Natural killer cell (primary cell): ENCODE measurements at regions not wholly inside any gene's neighbourhood (a gene's known extent, or its start where the extent isn't known, plus 50 kb on each side); places are given as distances from the start of the nearest gene placed in this dataset.

Experiments used
- ATAC-seq, 3 donors: fragments of 150-1000 bp in 2 of 3; fragments of 200-7000 bp in 1 of 3; cut with Tn5 transposase; 1 replicate in 1 of 3; 2 replicates in 2 of 3; pipeline ENCODE4 v1.10.0; 2021; ENCODE audit warnings: mild to moderate bottlenecking in 2 of 3, moderate library complexity in 2 of 3
- DNase-seq, 2 donors: peaks; one replicate each; pipeline versions ENCODE4 v3.0.0 to v3.0.0-alpha.2; 2013 to 2021; ENCODE audit warnings: mixed read lengths in 1 of 2
- H3K27ac ChIP-seq: one replicate; pipeline ENCODE4 v1.5.1; 2013; ENCODE audit warnings: mild to moderate bottlenecking, low read length
- H3K27me3 ChIP-seq: one replicate; pipeline ENCODE4 v1.6.1; 2013; ENCODE audit warnings: low read length; ENCODE audit not compliant: control insufficient read depth, insufficient read depth
- H3K36me3 ChIP-seq: one replicate; pipeline ENCODE4 v1.6.1; 2013; ENCODE audit warnings: low read length; ENCODE audit not compliant: control insufficient read depth, insufficient read depth
- H3K4me1 ChIP-seq: one replicate; pipeline ENCODE4 v1.6.1; 2013; ENCODE audit warnings: low read length; ENCODE audit not compliant: control insufficient read depth, insufficient read depth
- H3K4me3 ChIP-seq: one replicate; pipeline ENCODE4 v1.5.1; 2013; ENCODE audit warnings: low read length
- H3K9me3 ChIP-seq: one replicate; pipeline ENCODE4 v1.6.1; 2013; ENCODE audit warnings: low read length; ENCODE audit not compliant: control insufficient read depth, insufficient read depth
- H3K27ac Mint-ChIP-seq, 2 donors: one replicate each; pipeline ENCODE4 v1.8.0; 2022; ENCODE audit warnings: mild to moderate bottlenecking in 2 of 2, mixed read lengths in 2 of 2, moderate library complexity in 1 of 2
- H3K27me3 Mint-ChIP-seq, 2 donors: one replicate each; pipeline ENCODE4 v1.8.0; 2022; ENCODE audit warnings: low read depth in 2 of 2, mixed read lengths in 2 of 2
- H3K36me3 Mint-ChIP-seq: one replicate; pipeline ENCODE4 v1.8.0; 2022; ENCODE audit warnings: mixed read lengths
- H3K4me1 Mint-ChIP-seq, 2 donors: one replicate each; pipeline ENCODE4 v1.8.0; 2022; ENCODE audit warnings: mixed read lengths in 2 of 2
- H3K4me3 Mint-ChIP-seq: one replicate; pipeline ENCODE4 v1.8.0; 2022; ENCODE audit warnings: mild to moderate bottlenecking, moderate library complexity, mixed read lengths
- H3K9me3 Mint-ChIP-seq, 2 donors: one replicate each; pipeline ENCODE4 v1.8.0; 2022; ENCODE audit warnings: mixed read lengths in 2 of 2
- WGBS: methylation state at CpG from one replicate; pipeline ENCODE4 v1.1.7; 2013; ENCODE audit warnings: missing lambda C conversion rate; ENCODE audit not compliant: insufficient coverage; 5-methylcytosine and 5-hydroxymethylcytosine counted together
- intact Hi-C: fragments of 100-400 bp; cut with micrococcal nuclease; formaldehyde crosslinking; loops from one replicate; pipeline ENCODE4 v1.14.2; 2022
- TF ChIP-seq, protein P1 (sequence below): fragments of 200-600 bp; IDR thresholded peaks from one replicate; pipeline ENCODE4 v1.8.0; 2022; ENCODE audit warnings: antibody characterized with exemption

DNA sequence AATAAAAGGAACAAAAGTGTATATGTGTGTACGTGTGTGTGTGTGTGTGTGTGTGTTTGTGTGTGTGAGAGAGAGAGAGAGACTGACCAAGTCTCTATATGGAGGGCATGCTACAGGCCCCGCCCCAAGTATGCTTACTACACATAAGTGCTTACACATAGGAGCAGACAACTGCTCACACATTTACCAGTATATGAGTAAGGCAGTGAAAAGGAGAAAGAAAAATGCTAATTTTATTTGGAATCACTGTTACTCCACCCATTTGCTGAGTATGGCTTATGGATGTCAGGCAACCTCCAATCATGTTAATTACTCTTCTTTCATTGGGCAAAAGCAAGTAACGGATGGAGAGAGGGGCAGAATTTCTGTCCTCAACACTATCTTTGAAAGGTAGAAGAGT lies 107.6 kb upstream of the STK26 start:
- Mint-ChIP-seq H3K4me1 (peaks cover 0 to 3% of the 10 kb centered on the region in 2 donors), H3K27me3 (peaks cover 2 to 62% of the 10 kb centered on the region in 2 donors), H3K36me3 (no peaks in the 10 kb centered on the region), H3K9me3 (no peaks in the 10 kb centered on the region), H3K27ac (no peak overlapping the region), H3K4me3 (no peak overlapping the region)
- Histone ChIP-seq H3K4me3 (no peak overlapping the region), H3K36me3 (no peaks in the 10 kb centered on the region), H3K9me3 (no peaks in the 10 kb centered on the region), H3K27me3 (no peaks in the 10 kb centered on the region), H3K27ac (no peak overlapping the region), H3K4me1 (no peaks in the 10 kb centered on the region)
- TF ChIP-seq, protein P1, sequence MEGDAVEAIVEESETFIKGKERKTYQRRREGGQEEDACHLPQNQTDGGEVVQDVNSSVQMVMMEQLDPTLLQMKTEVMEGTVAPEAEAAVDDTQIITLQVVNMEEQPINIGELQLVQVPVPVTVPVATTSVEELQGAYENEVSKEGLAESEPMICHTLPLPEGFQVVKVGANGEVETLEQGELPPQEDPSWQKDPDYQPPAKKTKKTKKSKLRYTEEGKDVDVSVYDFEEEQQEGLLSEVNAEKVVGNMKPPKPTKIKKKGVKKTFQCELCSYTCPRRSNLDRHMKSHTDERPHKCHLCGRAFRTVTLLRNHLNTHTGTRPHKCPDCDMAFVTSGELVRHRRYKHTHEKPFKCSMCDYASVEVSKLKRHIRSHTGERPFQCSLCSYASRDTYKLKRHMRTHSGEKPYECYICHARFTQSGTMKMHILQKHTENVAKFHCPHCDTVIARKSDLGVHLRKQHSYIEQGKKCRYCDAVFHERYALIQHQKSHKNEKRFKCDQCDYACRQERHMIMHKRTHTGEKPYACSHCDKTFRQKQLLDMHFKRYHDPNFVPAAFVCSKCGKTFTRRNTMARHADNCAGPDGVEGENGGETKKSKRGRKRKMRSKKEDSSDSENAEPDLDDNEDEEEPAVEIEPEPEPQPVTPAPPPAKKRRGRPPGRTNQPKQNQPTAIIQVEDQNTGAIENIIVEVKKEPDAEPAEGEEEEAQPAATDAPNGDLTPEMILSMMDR: no peak
- no peak for ATAC-seq
- DNase-seq: no peak
- no CpG with 5 or more reads among the region's 3 CpGs for WGBS
- intact Hi-C loops: no loop called here

DNA sequence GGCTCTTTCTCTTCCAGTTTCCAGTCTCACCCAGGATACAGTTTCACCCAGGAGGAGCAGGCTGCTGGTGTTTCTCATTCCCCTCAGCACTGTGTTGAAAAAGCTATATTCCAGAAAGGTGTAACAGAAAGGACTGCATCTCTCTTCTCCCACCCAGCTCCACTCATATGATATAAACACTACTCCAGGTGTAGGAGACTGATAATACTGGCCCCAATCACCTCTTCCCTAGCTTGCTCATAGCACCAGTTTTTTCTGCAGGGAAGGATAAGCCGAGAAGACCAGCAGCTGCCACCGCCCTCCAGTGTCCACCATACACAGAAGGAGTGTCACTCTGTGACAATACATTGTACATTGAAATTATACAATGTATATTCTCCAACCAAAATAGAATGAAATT lies 105.5 kb upstream of the STK26 start:
- peaks cover 3 to 52% of the 10 kb centered on the region in 2 donors for H3K27me3 Mint-ChIP-seq
- TF ChIP-seq, protein P1: no peak
- no peaks in the 10 kb centered on the region for H3K27me3 ChIP-seq
- ATAC-seq: no peak
- H3K4me1 Mint-ChIP-seq: peaks cover 7 to 9% of the 10 kb centered on the region in 2 donors
- H3K9me3 Mint-ChIP-seq: no peaks in the 10 kb centered on the region
- H3K36me3 Mint-ChIP-seq: no peaks in the 10 kb centered on the region
- no peak overlapping the region for H3K27ac ChIP-seq
- no CpG with 5 or more reads among the region's 2 CpGs for WGBS
- H3K27ac Mint-ChIP-seq: no peak overlapping the region
- H3K9me3 ChIP-seq: no peaks in the 10 kb centered on the region
- no peak for DNase-seq
- no peaks in the 10 kb centered on the region for H3K36me3 ChIP-seq
- H3K4me3 ChIP-seq: no peak overlapping the region
- intact Hi-C loops: no loop called here
- H3K4me1 ChIP-seq: no peaks in the 10 kb centered on the region
- H3K4me3 Mint-ChIP-seq: no peak overlapping the region

DNA sequence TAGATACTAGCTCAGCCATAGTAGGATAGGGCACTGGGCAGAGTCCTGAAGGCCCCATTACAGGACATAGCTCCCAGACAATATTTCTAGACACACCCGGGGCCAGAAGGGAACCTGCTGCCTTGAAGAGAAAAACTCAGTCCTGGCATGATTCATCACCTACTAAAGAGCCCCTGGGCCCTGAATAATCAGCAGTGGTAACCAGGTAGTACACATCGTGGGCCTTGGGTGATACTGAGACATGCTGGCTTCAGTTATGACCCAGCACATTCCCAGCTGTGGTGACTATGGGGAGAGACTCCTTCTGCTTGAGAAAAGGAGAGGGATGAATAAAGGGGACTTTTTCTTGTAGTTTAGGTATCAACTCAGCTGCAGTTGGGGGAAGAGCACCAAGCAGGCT lies 104.3 kb upstream of the STK26 start:
- no peak overlapping the region for H3K4me3 ChIP-seq
- intact Hi-C loops: no loop called here
- no peaks in the 10 kb centered on the region for H3K9me3 Mint-ChIP-seq

More for the DNA sequence above, 104.3 kb upstream of the STK26 start:
- peaks cover 7 to 9% of the 10 kb centered on the region in 2 donors for H3K4me1 Mint-ChIP-seq
- H3K4me3 Mint-ChIP-seq: no peak overlapping the region
- peaks cover 3 to 53% of the 10 kb centered on the region in 2 donors for H3K27me3 Mint-ChIP-seq
- WGBS: 80% methylated on average over 2 of the region's 2 CpGs
- ATAC-seq (no peak), DNase-seq (no peak)
- Histone ChIP-seq H3K27ac (no peak overlapping the region), H3K9me3 (no peaks in the 10 kb centered on the region), H3K27me3 (no peaks in the 10 kb centered on the region), H3K36me3 (no peaks in the 10 kb centered on the region), H3K4me1 (no peaks in the 10 kb centered on the region)
- TF ChIP-seq, protein P1: no peak
- no peaks in the 10 kb centered on the region for H3K36me3 Mint-ChIP-seq
- no peak overlapping the region for H3K27ac Mint-ChIP-seq
